ENCODE measurements at regions not wholly inside any gene's neighbourhood (a gene's known extent, or its start where the extent isn't known, plus 50 kb on each side); places are given as distances from the start of the nearest gene placed in this dataset.

DNA sequence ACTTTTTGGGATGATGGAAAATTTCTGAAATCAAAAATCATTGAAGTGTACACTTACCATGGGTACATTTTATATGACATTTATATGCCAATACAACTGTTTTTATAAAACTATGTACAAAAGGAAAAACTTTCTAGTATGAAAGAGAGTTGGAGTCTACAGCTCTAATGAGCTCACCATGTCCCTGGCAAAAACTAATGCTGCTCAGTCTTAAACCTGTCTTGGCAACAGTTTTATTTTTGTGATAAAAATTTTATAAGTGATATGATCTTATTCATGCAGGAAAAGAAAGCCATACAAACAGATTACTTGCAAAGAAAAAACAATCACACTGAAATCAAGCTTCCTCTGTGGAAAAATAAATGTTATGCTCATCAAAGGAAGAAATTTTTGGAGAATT, 78.9 kb upstream of the RASEF start:
- Histone ChIP-seq H3K4me3 (ENCODE audit: low read depth, low read length) (no peak overlapping the region), H3K9me3 (ENCODE audit: control insufficient read depth, insufficient read depth, low read depth, low read length) (no peaks in the 10 kb centered on the region), H3K36me3 (ENCODE audit: control insufficient read depth in 2 of 2, insufficient read depth in 1 of 2, low read length in 2 of 2) (no peaks in the 10 kb centered on the region), H3K4me1 (ENCODE audit: control insufficient read depth, insufficient read depth, low read length) (no peaks in the 10 kb centered on the region), H3K27ac (ENCODE audit: extremely low read depth, low read depth, low read length) (no peak overlapping the region)
- CTCF ChIA-PET: no interaction called here
- POLR2A ChIA-PET: no interaction called here
- TF ChIP-seq SP3 (tag by site-specific recombination; IDR thresholded peaks at IDR 0.05): no peak
- no peak for TF ChIP-seq KLF7 (tag by site-specific recombination; IDR thresholded peaks at IDR 0.05; ENCODE audit: borderline replicate concordance)
- TF ChIP-seq ZXDB (tag by site-specific recombination; IDR thresholded peaks at IDR 0.05): no peak
- no peak for TF ChIP-seq GLI2 (tag by site-specific recombination; IDR thresholded peaks at IDR 0.05; ENCODE audit: borderline replicate concordance, low read depth)
- TF ChIP-seq YY2 (tag by site-specific recombination; IDR thresholded peaks at IDR 0.05): no peak
- no peak for TF ChIP-seq ZNF510 (tag by site-specific recombination; IDR thresholded peaks at IDR 0.05; ENCODE audit: insufficient replicate concordance)
- no peak for TF ChIP-seq ZNF341 (tag by site-specific recombination; IDR thresholded peaks at IDR 0.05; ENCODE audit: low read depth)
- no peak for TF ChIP-seq ZBTB17 (tag by site-specific recombination; IDR thresholded peaks at IDR 0.05)
- no peak for TF ChIP-seq HOXA7 (CRISPR knock-in tag; IDR thresholded peaks at IDR 0.05; ENCODE audit: borderline replicate concordance)
- TF ChIP-seq ZNF629 (tag by site-specific recombination; IDR thresholded peaks at IDR 0.05): no peak
- TF ChIP-seq, protein P1, sequence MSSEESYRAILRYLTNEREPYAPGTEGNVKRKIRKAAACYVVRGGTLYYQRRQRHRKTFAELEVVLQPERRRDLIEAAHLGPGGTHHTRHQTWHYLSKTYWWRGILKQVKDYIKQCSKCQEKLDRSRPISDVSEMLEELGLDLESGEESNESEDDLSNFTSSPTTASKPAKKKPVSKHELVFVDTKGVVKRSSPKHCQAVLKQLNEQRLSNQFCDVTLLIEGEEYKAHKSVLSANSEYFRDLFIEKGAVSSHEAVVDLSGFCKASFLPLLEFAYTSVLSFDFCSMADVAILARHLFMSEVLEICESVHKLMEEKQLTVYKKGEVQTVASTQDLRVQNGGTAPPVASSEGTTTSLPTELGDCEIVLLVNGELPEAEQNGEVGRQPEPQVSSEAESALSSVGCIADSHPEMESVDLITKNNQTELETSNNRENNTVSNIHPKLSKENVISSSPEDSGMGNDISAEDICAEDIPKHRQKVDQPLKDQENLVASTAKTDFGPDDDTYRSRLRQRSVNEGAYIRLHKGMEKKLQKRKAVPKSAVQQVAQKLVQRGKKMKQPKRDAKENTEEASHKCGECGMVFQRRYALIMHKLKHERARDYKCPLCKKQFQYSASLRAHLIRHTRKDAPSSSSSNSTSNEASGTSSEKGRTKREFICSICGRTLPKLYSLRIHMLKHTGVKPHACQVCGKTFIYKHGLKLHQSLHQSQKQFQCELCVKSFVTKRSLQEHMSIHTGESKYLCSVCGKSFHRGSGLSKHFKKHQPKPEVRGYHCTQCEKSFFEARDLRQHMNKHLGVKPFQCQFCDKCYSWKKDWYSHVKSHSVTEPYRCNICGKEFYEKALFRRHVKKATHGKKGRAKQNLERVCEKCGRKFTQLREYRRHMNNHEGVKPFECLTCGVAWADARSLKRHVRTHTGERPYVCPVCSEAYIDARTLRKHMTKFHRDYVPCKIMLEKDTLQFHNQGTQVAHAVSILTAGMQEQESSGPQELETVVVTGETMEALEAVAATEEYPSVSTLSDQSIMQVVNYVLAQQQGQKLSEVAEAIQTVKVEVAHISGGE (tag by site-specific recombination; conservative IDR thresholded peaks at IDR 0.05; ENCODE audit: low read depth): no peak

DNA sequence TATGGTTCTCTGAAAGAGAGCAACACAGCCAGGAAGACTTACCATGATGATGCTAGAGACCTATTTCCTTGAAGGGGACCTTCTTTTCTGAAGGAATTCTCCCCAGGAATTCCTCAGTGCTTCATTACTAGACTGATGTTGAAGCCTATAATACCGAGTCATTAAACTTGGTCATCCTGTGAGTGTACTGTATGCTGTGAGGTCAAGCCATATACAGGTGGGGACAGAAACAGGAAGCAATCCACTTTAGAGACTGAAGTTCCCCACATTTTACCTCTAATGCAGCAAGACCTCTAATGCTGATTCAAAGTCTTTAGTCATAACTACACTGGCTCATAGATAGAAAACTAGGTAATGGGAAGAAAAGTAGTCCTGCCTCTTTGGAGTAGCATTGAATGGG, 77.1 kb upstream of the RASEF start:
- ChIA-PET CTCF (no interaction called here), POLR2A (no interaction called here)
- Histone ChIP-seq H3K9me3 (ENCODE audit: control insufficient read depth, insufficient read depth, low read depth, low read length) (no peaks in the 10 kb centered on the region), H3K27ac (ENCODE audit: extremely low read depth, low read depth, low read length) (no peak overlapping the region), H3K4me3 (ENCODE audit: low read depth, low read length) (no peak overlapping the region), H3K4me1 (ENCODE audit: control insufficient read depth, insufficient read depth, low read length) (no peaks in the 10 kb centered on the region), H3K36me3 (ENCODE audit: control insufficient read depth in 2 of 2, insufficient read depth in 1 of 2, low read length in 2 of 2) (no peaks in the 10 kb centered on the region)
- TF ChIP-seq ZNF561 (tag by site-specific recombination; IDR thresholded peaks at IDR 0.05; ENCODE audit: borderline replicate concordance) (no peak), ZBTB1 (tag by site-specific recombination; IDR thresholded peaks at IDR 0.05) (no peak), ZNF777 (tag by site-specific recombination; IDR thresholded peaks at IDR 0.05; ENCODE audit: borderline replicate concordance) (no peak), BCL11A (tag by site-specific recombination; IDR thresholded peaks at IDR 0.05; ENCODE audit: low read depth) (no peak), ZNF670 (tag by site-specific recombination; IDR thresholded peaks at IDR 0.05; ENCODE audit: low read depth) (no peak), ZNF560 (tag by site-specific recombination; IDR thresholded peaks at IDR 0.05; ENCODE audit: borderline replicate concordance) (no peak), ZNF585B (tag by site-specific recombination; IDR thresholded peaks at IDR 0.05) (no peak), ZNF426 (tag by site-specific recombination; IDR thresholded peaks at IDR 0.05) (no peak), ZNF292 (tag by site-specific recombination; IDR thresholded peaks at IDR 0.05; ENCODE audit: borderline replicate concordance, low read depth) (no peak), KLF8 (tag by site-specific recombination; IDR thresholded peaks at IDR 0.05) (no peak), ZNF707 (tag by site-specific recombination; IDR thresholded peaks at IDR 0.05) (no peak), EGR2 (tag by site-specific recombination; IDR thresholded peaks at IDR 0.05; ENCODE audit: low read depth) (no peak), ZNF121 (tag by site-specific recombination; IDR thresholded peaks at IDR 0.05) (no peak), IKZF3 (tag by site-specific recombination; IDR thresholded peaks at IDR 0.05) (no peak), ZNF610 (tag by site-specific recombination; IDR thresholded peaks at IDR 0.05; ENCODE audit: borderline replicate concordance) (no peak), ZNF521 (tag by site-specific recombination; IDR thresholded peaks at IDR 0.05) (no peak)

Data from HEK293 (cell line).